GM23338 (cell line): ENCODE measurements at regions not wholly inside any gene's neighbourhood (a gene's known extent, or its start where the extent isn't known, plus 50 kb on each side); places are given as distances from the start of the nearest gene placed in this dataset.
A peak's percentile ranks its signal among the peaks of the same experiment; 100 is the strongest.
"Not testable (repeated sequence)": the region's sequence is repeated elsewhere in the genome, so short reads cannot be mapped to it uniquely, and the experiment has no call there.

Source experiments
- ATAC-seq: fragments of 200-7000 bp; cut with Tn5 transposase; 3 replicates; pipeline ENCODE4 v1.9.1; 2020
- DNase-seq: peaks from one replicate; pipeline ENCODE4 v3.0.0-alpha.2; 2015; ENCODE audit warnings: low spot score
- H2AFZ ChIP-seq: fragments of 200-600 bp; sonication (generic); 2 replicates; pipeline ENCODE4 v1.8.0; 2016; ENCODE audit warnings: antibody characterized with exemption, mild to moderate bottlenecking, moderate library complexity
- H3F3A ChIP-seq: fragments of 200-600 bp; sonication (generic); replicated peaks from 2 replicates; pipeline ENCODE4 v1.8.0; 2017; ENCODE audit warnings: antibody characterized with exemption, mixed run types, low read depth
- H3K27ac ChIP-seq: fragments of 200-600 bp; sonication (generic); 2 replicates; pipeline ENCODE4 v1.6.1; 2016; ENCODE audit warnings: low read depth
- H3K27me3 ChIP-seq: fragments of 200-600 bp; sonication (generic); 2 replicates; pipeline ENCODE4 v1.8.0; 2016; ENCODE audit warnings: mild to moderate bottlenecking, mixed run types, moderate library complexity; ENCODE audit not compliant: insufficient read depth
- H3K36me3 ChIP-seq: fragments of 200-600 bp; sonication (generic); 2 replicates; pipeline ENCODE4 v1.8.0; 2016; ENCODE audit warnings: mild to moderate bottlenecking; ENCODE audit not compliant: insufficient read depth
- H3K4me1 ChIP-seq: fragments of 200-600 bp; sonication (generic); 2 replicates; pipeline ENCODE4 v1.8.0; 2016; ENCODE audit warnings: mild to moderate bottlenecking, moderate library complexity; ENCODE audit not compliant: insufficient read depth
- H3K4me2 ChIP-seq: fragments of 200-600 bp; sonication (generic); 2 replicates; pipeline ENCODE4 v1.7.1; 2017; ENCODE audit warnings: mixed run types
- H3K4me3 ChIP-seq: fragments of 200-600 bp; sonication (generic); 2 replicates; pipeline ENCODE4 v1.6.1; 2016; ENCODE audit warnings: mixed run types
- H3K79me2 ChIP-seq: fragments of 200-600 bp; sonication (generic); replicated peaks from 2 replicates; pipeline ENCODE4 v1.8.0; 2017; ENCODE audit warnings: mild to moderate bottlenecking; ENCODE audit not compliant: insufficient read depth
- H3K9me2 ChIP-seq: fragments of 200-600 bp; sonication (generic); 2 replicates; pipeline ENCODE4 v1.8.0; 2017; ENCODE audit not compliant: insufficient read depth
- H4K20me1 ChIP-seq: fragments of 200-600 bp; sonication (generic); replicated peaks from 2 replicates; pipeline ENCODE4 v1.8.0; 2017; ENCODE audit warnings: mild to moderate bottlenecking; ENCODE audit not compliant: insufficient read depth
- H3K27ac Mint-ChIP-seq: 2 replicates; pipeline ENCODE4 v1.8.0; 2020; ENCODE audit warnings: inconsistent platforms, mild to moderate bottlenecking, moderate library complexity, mixed read lengths
- H3K27me3 Mint-ChIP-seq: 3 replicates; pipeline ENCODE4 v1.8.0; 2022; ENCODE audit warnings: low read depth, mild to moderate bottlenecking, moderate library complexity, mixed read lengths, inconsistent platforms; ENCODE audit not compliant: insufficient read depth, poor library complexity
- H3K36me3 Mint-ChIP-seq: 3 replicates; pipeline ENCODE4 v1.8.0; 2021; ENCODE audit warnings: low read depth, mild to moderate bottlenecking, inconsistent platforms, moderate library complexity, mixed read lengths
- H3K4me1 Mint-ChIP-seq: 3 replicates; pipeline ENCODE4 v1.8.0; 2020; ENCODE audit warnings: mild to moderate bottlenecking, inconsistent platforms, mixed read lengths
- H3K4me3 Mint-ChIP-seq: 3 replicates; pipeline ENCODE4 v1.8.0; 2021; ENCODE audit warnings: moderate library complexity, mild to moderate bottlenecking, inconsistent platforms, mixed read lengths
- H3K9me3 Mint-ChIP-seq: 3 replicates; pipeline ENCODE4 v1.8.0; 2020; ENCODE audit warnings: moderate library complexity, mild to moderate bottlenecking, inconsistent platforms, mixed read lengths
- CREB1 ChIP-seq: fragments of 250-450 bp; sonication (Bioruptor Pico); IDR thresholded peaks from 2 replicates; pipeline ENCODE4 v1.5.0; 2020; ENCODE audit warnings: low read depth, mild to moderate bottlenecking, moderate library complexity
- EZH2 ChIP-seq: fragments of 200-600 bp; sonication (generic); IDR thresholded peaks from one replicate; pipeline ENCODE4 v1.8.0; 2017; ENCODE audit warnings: antibody characterized with exemption, mild to moderate bottlenecking, low read depth; ENCODE audit not compliant: unreplicated experiment
- EZH2phosphoT487 ChIP-seq: fragments of 200-600 bp; sonication (generic); IDR thresholded peaks from one replicate; pipeline ENCODE4 v1.8.1; 2018; ENCODE audit warnings: antibody characterized with exemption; ENCODE audit not compliant: unreplicated experiment
- JUNB ChIP-seq: IDR thresholded peaks from one replicate; pipeline ENCODE4 v1.6.1; 2016; ENCODE audit warnings: antibody characterized with exemption; ENCODE audit not compliant: unreplicated experiment
- NANOG ChIP-seq: IDR thresholded peaks from 2 replicates; pipeline ENCODE4 v1.6.1; 2016; ENCODE audit warnings: antibody characterized with exemption, borderline replicate concordance
- STAT1 ChIP-seq: IDR thresholded peaks from one replicate; pipeline ENCODE4 v1.6.1; 2016; ENCODE audit warnings: antibody characterized with exemption; ENCODE audit not compliant: unreplicated experiment
- TF ChIP-seq, protein P1 (sequence below), 2 experiments: fragments of 200-600 bp in 1 of 2; sonication (generic) in 1 of 2; conservative IDR thresholded peaks; 2 replicates each; pipeline versions ENCODE4 v1.5.1 to v1.6.1; 2016 to 2017; ENCODE audit warnings: antibody characterized with exemption in 2 of 2, low read depth in 2 of 2, mild to moderate bottlenecking in 2 of 2, moderate library complexity in 1 of 2
- TF ChIP-seq, protein P2 (sequence below): IDR thresholded peaks from 2 replicates; pipeline ENCODE4 v1.6.1; 2016; ENCODE audit warnings: antibody characterized with exemption
- TF ChIP-seq, protein P3 (sequence below): IDR thresholded peaks from one replicate; pipeline ENCODE4 v1.6.1; 2018; ENCODE audit warnings: antibody characterized with exemption; ENCODE audit not compliant: unreplicated experiment
- TF ChIP-seq, protein P4 (sequence below): fragments of 250-450 bp; sonication (Bioruptor Pico); IDR thresholded peaks from 2 replicates; pipeline ENCODE4 v1.5.0; 2020; ENCODE audit warnings: mild to moderate bottlenecking, moderate library complexity

DNA sequence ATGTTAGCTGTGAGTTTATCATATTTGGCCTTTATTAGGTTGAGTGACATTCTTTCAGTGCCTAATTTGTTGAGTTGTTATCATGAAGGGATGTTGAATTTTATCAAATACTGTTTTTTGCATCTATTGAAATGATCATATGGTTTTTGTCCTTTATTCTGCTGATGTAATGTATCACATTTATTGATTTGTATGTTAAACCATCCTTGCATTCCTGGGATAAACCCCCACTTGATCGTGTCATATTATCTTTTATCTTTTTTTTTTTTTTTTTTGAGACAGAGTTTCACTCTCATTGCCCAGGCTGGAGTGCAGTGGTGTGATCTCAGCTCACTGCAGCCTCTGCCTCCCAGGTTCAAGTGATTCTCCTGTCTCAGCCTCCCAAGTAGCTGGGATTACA, 51.9 kb upstream of the MFGE8 start:
- H3K9me2 ChIP-seq, H3K79me2 ChIP-seq, H3K27me3 Mint-ChIP-seq, H3F3A ChIP-seq, H3K4me1 Mint-ChIP-seq, H3K4me3 ChIP-seq, H3K36me3 ChIP-seq, ATAC-seq, H3K4me1 ChIP-seq, H3K27ac ChIP-seq, H3K27me3 ChIP-seq, H2AFZ ChIP-seq, H4K20me1 ChIP-seq, H3K4me3 Mint-ChIP-seq, H3K4me2 ChIP-seq, H3K27ac Mint-ChIP-seq: not testable (repeated sequence)
- H3K9me3 Mint-ChIP-seq, result peaks cover 53% of the 10 kb centered on the region
- peak; percentile 24 for DNase-seq
- peaks cover 46% of the 10 kb centered on the region for H3K36me3 Mint-ChIP-seq

DNA sequence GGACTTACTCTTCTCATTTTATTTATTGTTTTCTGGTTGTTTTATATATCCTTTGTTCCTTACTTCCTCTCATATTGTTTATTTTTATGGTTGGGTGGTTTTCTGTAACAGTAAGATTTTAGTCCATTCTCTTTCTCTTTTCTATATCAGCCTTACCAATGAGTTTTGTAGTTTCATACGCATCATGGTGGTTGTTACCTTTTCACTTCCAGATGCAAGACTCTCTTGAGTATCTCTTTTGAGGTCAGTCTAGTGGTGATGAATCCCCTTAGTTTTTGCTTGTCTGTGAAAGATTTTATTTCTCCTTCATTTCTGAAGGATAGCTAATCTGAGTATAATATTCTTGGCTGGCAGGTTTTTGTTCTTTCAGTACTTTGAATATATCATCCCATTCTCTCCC, 57.1 kb upstream of the MFGE8 start:
- H3F3A ChIP-seq, result no peaks in the 10 kb centered on the region
- peaks cover 11% of the 10 kb centered on the region; the same call in 1 of the 2 replicates for H3K36me3 ChIP-seq
- Mint-ChIP-seq H3K27ac (no peak overlapping the region), H3K4me1 (peaks cover 6% of the 10 kb centered on the region), H3K27me3 (peaks cover 5% of the 10 kb centered on the region), H3K36me3 (peaks cover 56% of the 10 kb centered on the region), H3K4me3 (no peak overlapping the region; the same call in 2 of the 3 replicates), H3K9me3 (peaks cover 64% of the 10 kb centered on the region)
- H3K27ac ChIP-seq, result no peak overlapping the region
- peaks cover 4% of the 10 kb centered on the region; the same call in 1 of the 2 replicates for H3K4me1 ChIP-seq
- no peak overlapping the region for H3K4me3 ChIP-seq
- no peak overlapping the region for H3K4me2 ChIP-seq
- no peaks in the 10 kb centered on the region for H3K79me2 ChIP-seq
- H2AFZ ChIP-seq, result no peak overlapping the region
- H3K27me3 ChIP-seq, result no peaks in the 10 kb centered on the region
- ATAC-seq (no peak), DNase-seq (no peak)
- H4K20me1 ChIP-seq, result no peaks in the 10 kb centered on the region
- H3K9me2 ChIP-seq, result no peaks in the 10 kb centered on the region
- TF ChIP-seq JUNB, result no peak
- TF ChIP-seq EZH2, result no peak
- TF ChIP-seq EZH2phosphoT487, result no peak
- no peak for TF ChIP-seq STAT1
- TF ChIP-seq, protein P1, sequence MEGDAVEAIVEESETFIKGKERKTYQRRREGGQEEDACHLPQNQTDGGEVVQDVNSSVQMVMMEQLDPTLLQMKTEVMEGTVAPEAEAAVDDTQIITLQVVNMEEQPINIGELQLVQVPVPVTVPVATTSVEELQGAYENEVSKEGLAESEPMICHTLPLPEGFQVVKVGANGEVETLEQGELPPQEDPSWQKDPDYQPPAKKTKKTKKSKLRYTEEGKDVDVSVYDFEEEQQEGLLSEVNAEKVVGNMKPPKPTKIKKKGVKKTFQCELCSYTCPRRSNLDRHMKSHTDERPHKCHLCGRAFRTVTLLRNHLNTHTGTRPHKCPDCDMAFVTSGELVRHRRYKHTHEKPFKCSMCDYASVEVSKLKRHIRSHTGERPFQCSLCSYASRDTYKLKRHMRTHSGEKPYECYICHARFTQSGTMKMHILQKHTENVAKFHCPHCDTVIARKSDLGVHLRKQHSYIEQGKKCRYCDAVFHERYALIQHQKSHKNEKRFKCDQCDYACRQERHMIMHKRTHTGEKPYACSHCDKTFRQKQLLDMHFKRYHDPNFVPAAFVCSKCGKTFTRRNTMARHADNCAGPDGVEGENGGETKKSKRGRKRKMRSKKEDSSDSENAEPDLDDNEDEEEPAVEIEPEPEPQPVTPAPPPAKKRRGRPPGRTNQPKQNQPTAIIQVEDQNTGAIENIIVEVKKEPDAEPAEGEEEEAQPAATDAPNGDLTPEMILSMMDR (conservative IDR thresholded peaks at IDR 0.05; ENCODE audit: low read depth in 2 of 2), result no peak
- TF ChIP-seq NANOG, result no peak
- TF ChIP-seq CREB1, result no peak
- TF ChIP-seq, protein P2, sequence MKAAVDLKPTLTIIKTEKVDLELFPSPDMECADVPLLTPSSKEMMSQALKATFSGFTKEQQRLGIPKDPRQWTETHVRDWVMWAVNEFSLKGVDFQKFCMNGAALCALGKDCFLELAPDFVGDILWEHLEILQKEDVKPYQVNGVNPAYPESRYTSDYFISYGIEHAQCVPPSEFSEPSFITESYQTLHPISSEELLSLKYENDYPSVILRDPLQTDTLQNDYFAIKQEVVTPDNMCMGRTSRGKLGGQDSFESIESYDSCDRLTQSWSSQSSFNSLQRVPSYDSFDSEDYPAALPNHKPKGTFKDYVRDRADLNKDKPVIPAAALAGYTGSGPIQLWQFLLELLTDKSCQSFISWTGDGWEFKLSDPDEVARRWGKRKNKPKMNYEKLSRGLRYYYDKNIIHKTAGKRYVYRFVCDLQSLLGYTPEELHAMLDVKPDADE, result no peak
- TF ChIP-seq, protein P3, sequence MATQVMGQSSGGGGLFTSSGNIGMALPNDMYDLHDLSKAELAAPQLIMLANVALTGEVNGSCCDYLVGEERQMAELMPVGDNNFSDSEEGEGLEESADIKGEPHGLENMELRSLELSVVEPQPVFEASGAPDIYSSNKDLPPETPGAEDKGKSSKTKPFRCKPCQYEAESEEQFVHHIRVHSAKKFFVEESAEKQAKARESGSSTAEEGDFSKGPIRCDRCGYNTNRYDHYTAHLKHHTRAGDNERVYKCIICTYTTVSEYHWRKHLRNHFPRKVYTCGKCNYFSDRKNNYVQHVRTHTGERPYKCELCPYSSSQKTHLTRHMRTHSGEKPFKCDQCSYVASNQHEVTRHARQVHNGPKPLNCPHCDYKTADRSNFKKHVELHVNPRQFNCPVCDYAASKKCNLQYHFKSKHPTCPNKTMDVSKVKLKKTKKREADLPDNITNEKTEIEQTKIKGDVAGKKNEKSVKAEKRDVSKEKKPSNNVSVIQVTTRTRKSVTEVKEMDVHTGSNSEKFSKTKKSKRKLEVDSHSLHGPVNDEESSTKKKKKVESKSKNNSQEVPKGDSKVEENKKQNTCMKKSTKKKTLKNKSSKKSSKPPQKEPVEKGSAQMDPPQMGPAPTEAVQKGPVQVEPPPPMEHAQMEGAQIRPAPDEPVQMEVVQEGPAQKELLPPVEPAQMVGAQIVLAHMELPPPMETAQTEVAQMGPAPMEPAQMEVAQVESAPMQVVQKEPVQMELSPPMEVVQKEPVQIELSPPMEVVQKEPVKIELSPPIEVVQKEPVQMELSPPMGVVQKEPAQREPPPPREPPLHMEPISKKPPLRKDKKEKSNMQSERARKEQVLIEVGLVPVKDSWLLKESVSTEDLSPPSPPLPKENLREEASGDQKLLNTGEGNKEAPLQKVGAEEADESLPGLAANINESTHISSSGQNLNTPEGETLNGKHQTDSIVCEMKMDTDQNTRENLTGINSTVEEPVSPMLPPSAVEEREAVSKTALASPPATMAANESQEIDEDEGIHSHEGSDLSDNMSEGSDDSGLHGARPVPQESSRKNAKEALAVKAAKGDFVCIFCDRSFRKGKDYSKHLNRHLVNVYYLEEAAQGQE, result no peak
- TF ChIP-seq, protein P4, sequence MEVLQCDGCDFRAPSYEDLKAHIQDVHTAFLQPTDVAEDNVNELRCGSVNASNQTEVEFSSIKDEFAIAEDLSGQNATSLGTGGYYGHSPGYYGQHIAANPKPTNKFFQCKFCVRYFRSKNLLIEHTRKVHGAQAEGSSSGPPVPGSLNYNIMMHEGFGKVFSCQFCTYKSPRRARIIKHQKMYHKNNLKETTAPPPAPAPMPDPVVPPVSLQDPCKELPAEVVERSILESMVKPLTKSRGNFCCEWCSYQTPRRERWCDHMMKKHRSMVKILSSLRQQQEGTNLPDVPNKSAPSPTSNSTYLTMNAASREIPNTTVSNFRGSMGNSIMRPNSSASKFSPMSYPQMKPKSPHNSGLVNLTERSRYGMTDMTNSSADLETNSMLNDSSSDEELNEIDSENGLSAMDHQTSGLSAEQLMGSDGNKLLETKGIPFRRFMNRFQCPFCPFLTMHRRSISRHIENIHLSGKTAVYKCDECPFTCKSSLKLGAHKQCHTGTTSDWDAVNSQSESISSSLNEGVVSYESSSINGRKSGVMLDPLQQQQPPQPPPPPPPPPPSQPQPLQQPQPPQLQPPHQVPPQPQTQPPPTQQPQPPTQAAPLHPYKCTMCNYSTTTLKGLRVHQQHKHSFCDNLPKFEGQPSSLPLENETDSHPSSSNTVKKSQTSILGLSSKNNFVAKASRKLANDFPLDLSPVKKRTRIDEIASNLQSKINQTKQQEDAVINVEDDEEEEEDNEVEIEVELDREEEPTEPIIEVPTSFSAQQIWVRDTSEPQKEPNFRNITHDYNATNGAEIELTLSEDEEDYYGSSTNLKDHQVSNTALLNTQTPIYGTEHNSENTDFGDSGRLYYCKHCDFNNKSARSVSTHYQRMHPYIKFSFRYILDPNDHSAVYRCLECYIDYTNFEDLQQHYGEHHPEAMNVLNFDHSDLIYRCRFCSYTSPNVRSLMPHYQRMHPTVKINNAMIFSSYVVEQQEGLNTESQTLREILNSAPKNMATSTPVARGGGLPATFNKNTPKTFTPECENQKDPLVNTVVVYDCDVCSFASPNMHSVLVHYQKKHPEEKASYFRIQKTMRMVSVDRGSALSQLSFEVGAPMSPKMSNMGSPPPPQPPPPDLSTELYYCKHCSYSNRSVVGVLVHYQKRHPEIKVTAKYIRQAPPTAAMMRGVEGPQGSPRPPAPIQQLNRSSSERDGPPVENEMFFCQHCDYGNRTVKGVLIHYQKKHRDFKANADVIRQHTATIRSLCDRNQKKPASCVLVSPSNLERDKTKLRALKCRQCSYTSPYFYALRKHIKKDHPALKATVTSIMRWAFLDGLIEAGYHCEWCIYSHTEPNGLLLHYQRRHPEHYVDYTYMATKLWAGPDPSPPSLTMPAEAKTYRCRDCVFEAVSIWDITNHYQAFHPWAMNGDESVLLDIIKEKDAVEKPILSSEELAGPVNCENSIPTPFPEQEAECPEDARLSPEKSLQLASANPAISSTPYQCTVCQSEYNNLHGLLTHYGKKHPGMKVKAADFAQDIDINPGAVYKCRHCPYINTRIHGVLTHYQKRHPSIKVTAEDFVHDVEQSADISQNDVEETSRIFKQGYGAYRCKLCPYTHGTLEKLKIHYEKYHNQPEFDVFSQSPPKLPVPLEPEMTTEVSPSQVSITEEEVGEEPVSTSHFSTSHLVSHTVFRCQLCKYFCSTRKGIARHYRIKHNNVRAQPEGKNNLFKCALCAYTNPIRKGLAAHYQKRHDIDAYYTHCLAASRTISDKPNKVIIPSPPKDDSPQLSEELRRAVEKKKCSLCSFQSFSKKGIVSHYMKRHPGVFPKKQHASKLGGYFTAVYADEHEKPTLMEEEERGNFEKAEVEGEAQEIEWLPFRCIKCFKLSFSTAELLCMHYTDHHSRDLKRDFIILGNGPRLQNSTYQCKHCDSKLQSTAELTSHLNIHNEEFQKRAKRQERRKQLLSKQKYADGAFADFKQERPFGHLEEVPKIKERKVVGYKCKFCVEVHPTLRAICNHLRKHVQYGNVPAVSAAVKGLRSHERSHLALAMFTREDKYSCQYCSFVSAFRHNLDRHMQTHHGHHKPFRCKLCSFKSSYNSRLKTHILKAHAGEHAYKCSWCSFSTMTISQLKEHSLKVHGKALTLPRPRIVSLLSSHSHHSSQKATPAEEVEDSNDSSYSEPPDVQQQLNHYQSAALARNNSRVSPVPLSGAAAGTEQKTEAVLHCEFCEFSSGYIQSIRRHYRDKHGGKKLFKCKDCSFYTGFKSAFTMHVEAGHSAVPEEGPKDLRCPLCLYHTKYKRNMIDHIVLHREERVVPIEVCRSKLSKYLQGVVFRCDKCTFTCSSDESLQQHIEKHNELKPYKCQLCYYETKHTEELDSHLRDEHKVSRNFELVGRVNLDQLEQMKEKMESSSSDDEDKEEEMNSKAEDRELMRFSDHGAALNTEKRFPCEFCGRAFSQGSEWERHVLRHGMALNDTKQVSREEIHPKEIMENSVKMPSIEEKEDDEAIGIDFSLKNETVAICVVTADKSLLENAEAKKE (CRISPR knock-in tag), result no peak
